ENCODE measurements at regions not wholly inside any gene's neighbourhood (a gene's known extent, or its start where the extent isn't known, plus 50 kb on each side); places are given as distances from the start of the nearest gene placed in this dataset.

DNA sequence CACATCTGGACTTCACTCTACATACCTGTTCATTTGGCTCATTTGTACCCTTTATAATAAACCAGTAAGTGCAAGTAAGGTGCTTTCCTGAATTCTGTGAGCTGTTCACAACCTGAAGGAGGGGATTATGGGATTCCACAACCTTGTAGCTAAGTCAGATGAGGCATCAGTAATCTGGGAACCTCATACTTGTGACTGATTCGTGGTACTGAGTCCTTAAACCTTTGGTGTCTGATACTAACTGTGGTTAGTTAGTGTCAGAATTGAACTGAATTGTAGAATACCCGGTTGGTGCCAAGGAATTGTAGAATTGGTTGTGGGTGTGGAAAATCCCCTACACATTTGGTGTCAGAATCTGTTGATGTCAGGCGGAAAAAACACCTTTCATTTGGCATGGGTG is 83.4 kb downstream of the TMX1 start:
- H3F3A ChIP-seq (replicated peaks; ENCODE audit: low read depth): no peaks in the 10 kb centered on the region
- H3K27me3 Mint-ChIP-seq (ENCODE audit: insufficient read depth, low read depth, poor library complexity): no peaks in the 10 kb centered on the region
- H3K4me3 ChIP-seq: no peak overlapping the region
- H3K79me2 ChIP-seq (replicated peaks; ENCODE audit: insufficient read depth): no peaks in the 10 kb centered on the region
- no peaks in the 10 kb centered on the region for H3K27me3 ChIP-seq (ENCODE audit: insufficient read depth)
- no peak overlapping the region for H3K4me2 ChIP-seq
- DNase-seq (ENCODE audit: low spot score) (no peak), ATAC-seq (no peak)
- no peaks in the 10 kb centered on the region; the same call in 2 of the 3 replicates for H3K9me3 Mint-ChIP-seq
- no peak overlapping the region for H3K27ac Mint-ChIP-seq
- no peak overlapping the region for H3K27ac ChIP-seq (ENCODE audit: low read depth)
- H3K4me1 Mint-ChIP-seq: peaks cover 6% of the 10 kb centered on the region
- H3K4me3 Mint-ChIP-seq: no peak overlapping the region
- no peaks in the 10 kb centered on the region for H4K20me1 ChIP-seq (replicated peaks; ENCODE audit: insufficient read depth)
- no peaks in the 10 kb centered on the region for H3K4me1 ChIP-seq (ENCODE audit: insufficient read depth)
- TF ChIP-seq ZNF114 (CRISPR knock-in tag; IDR thresholded peaks at IDR 0.05) (no peak), STAT1 (IDR thresholded peaks at IDR 0.05; ENCODE audit: unreplicated experiment) (no peak), CREB1 (CRISPR knock-in tag; IDR thresholded peaks at IDR 0.05; ENCODE audit: low read depth) (no peak), ZNF331 (CRISPR knock-in tag; IDR thresholded peaks at IDR 0.05; ENCODE audit: low read depth) (no peak), JUNB (IDR thresholded peaks at IDR 0.05; ENCODE audit: unreplicated experiment) (no peak)
- no peaks in the 10 kb centered on the region for H3K36me3 Mint-ChIP-seq (ENCODE audit: low read depth)
- no peak overlapping the region for H2AFZ ChIP-seq
- H3K36me3 ChIP-seq (ENCODE audit: insufficient read depth): no peaks in the 10 kb centered on the region
- no peaks in the 10 kb centered on the region for H3K9me2 ChIP-seq (ENCODE audit: insufficient read depth)

DNA sequence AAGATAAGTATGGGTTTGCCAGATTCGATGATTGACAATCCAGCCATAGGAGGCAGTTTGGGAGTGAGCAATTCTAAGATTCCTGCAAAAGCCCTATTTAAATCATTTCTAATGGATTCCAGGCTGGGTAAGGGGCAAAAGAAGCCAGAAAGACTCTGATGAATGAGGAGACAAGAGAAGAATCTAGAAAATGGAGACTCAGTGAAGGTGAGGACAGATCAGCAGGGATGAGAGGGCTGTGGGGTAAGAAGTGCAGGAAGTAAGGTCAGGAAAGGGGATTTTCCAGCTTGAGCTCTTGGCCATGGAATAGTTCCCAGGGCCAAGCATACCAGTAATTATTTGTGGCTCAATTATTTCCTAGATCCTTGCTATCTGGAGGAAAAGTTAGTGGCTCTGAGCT is 87.3 kb downstream of the TMX1 start:
- Mint-ChIP-seq H3K27ac (no peak overlapping the region), H3K9me3 (no peaks in the 10 kb centered on the region; the same call in 2 of the 3 replicates), H3K4me3 (no peak overlapping the region), H3K36me3 (ENCODE audit: low read depth) (no peaks in the 10 kb centered on the region), H3K4me1 (peaks cover 11% of the 10 kb centered on the region), H3K27me3 (ENCODE audit: insufficient read depth, low read depth, poor library complexity) (no peaks in the 10 kb centered on the region)
- H4K20me1 ChIP-seq (replicated peaks; ENCODE audit: insufficient read depth): no peaks in the 10 kb centered on the region
- no peaks in the 10 kb centered on the region for H3K27me3 ChIP-seq (ENCODE audit: insufficient read depth)
- H2AFZ ChIP-seq: no peak overlapping the region
- H3K4me1 ChIP-seq (ENCODE audit: insufficient read depth): no peaks in the 10 kb centered on the region
- no peak for DNase-seq (ENCODE audit: low spot score)
- no peak overlapping the region for H3K4me3 ChIP-seq
- no peaks in the 10 kb centered on the region for H3F3A ChIP-seq (replicated peaks; ENCODE audit: low read depth)
- H3K4me2 ChIP-seq: no peak overlapping the region
- H3K36me3 ChIP-seq (ENCODE audit: insufficient read depth): no peaks in the 10 kb centered on the region; the same call in 1 of the 2 replicates
- H3K9me2 ChIP-seq (ENCODE audit: insufficient read depth): no peaks in the 10 kb centered on the region
- no peaks in the 10 kb centered on the region for H3K79me2 ChIP-seq (replicated peaks; ENCODE audit: insufficient read depth)
- no peak overlapping the region for H3K27ac ChIP-seq (ENCODE audit: low read depth)
- no peak for ATAC-seq
- TF ChIP-seq, protein P1, sequence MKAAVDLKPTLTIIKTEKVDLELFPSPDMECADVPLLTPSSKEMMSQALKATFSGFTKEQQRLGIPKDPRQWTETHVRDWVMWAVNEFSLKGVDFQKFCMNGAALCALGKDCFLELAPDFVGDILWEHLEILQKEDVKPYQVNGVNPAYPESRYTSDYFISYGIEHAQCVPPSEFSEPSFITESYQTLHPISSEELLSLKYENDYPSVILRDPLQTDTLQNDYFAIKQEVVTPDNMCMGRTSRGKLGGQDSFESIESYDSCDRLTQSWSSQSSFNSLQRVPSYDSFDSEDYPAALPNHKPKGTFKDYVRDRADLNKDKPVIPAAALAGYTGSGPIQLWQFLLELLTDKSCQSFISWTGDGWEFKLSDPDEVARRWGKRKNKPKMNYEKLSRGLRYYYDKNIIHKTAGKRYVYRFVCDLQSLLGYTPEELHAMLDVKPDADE (IDR thresholded peaks at IDR 0.05): no peak
- TF ChIP-seq, protein P2, sequence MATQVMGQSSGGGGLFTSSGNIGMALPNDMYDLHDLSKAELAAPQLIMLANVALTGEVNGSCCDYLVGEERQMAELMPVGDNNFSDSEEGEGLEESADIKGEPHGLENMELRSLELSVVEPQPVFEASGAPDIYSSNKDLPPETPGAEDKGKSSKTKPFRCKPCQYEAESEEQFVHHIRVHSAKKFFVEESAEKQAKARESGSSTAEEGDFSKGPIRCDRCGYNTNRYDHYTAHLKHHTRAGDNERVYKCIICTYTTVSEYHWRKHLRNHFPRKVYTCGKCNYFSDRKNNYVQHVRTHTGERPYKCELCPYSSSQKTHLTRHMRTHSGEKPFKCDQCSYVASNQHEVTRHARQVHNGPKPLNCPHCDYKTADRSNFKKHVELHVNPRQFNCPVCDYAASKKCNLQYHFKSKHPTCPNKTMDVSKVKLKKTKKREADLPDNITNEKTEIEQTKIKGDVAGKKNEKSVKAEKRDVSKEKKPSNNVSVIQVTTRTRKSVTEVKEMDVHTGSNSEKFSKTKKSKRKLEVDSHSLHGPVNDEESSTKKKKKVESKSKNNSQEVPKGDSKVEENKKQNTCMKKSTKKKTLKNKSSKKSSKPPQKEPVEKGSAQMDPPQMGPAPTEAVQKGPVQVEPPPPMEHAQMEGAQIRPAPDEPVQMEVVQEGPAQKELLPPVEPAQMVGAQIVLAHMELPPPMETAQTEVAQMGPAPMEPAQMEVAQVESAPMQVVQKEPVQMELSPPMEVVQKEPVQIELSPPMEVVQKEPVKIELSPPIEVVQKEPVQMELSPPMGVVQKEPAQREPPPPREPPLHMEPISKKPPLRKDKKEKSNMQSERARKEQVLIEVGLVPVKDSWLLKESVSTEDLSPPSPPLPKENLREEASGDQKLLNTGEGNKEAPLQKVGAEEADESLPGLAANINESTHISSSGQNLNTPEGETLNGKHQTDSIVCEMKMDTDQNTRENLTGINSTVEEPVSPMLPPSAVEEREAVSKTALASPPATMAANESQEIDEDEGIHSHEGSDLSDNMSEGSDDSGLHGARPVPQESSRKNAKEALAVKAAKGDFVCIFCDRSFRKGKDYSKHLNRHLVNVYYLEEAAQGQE (IDR thresholded peaks at IDR 0.05; ENCODE audit: unreplicated experiment): no peak
- TF ChIP-seq ZNF331 (CRISPR knock-in tag; IDR thresholded peaks at IDR 0.05; ENCODE audit: low read depth): no peak
- TF ChIP-seq POLR2AphosphoS5 (IDR thresholded peaks at IDR 0.05; ENCODE audit: low read depth): no peak
- no peak for TF ChIP-seq JUNB (IDR thresholded peaks at IDR 0.05; ENCODE audit: unreplicated experiment)
- TF ChIP-seq, protein P3, sequence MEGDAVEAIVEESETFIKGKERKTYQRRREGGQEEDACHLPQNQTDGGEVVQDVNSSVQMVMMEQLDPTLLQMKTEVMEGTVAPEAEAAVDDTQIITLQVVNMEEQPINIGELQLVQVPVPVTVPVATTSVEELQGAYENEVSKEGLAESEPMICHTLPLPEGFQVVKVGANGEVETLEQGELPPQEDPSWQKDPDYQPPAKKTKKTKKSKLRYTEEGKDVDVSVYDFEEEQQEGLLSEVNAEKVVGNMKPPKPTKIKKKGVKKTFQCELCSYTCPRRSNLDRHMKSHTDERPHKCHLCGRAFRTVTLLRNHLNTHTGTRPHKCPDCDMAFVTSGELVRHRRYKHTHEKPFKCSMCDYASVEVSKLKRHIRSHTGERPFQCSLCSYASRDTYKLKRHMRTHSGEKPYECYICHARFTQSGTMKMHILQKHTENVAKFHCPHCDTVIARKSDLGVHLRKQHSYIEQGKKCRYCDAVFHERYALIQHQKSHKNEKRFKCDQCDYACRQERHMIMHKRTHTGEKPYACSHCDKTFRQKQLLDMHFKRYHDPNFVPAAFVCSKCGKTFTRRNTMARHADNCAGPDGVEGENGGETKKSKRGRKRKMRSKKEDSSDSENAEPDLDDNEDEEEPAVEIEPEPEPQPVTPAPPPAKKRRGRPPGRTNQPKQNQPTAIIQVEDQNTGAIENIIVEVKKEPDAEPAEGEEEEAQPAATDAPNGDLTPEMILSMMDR (conservative IDR thresholded peaks at IDR 0.05; ENCODE audit: low read depth in 2 of 2): no peak
- TF ChIP-seq, protein P4, sequence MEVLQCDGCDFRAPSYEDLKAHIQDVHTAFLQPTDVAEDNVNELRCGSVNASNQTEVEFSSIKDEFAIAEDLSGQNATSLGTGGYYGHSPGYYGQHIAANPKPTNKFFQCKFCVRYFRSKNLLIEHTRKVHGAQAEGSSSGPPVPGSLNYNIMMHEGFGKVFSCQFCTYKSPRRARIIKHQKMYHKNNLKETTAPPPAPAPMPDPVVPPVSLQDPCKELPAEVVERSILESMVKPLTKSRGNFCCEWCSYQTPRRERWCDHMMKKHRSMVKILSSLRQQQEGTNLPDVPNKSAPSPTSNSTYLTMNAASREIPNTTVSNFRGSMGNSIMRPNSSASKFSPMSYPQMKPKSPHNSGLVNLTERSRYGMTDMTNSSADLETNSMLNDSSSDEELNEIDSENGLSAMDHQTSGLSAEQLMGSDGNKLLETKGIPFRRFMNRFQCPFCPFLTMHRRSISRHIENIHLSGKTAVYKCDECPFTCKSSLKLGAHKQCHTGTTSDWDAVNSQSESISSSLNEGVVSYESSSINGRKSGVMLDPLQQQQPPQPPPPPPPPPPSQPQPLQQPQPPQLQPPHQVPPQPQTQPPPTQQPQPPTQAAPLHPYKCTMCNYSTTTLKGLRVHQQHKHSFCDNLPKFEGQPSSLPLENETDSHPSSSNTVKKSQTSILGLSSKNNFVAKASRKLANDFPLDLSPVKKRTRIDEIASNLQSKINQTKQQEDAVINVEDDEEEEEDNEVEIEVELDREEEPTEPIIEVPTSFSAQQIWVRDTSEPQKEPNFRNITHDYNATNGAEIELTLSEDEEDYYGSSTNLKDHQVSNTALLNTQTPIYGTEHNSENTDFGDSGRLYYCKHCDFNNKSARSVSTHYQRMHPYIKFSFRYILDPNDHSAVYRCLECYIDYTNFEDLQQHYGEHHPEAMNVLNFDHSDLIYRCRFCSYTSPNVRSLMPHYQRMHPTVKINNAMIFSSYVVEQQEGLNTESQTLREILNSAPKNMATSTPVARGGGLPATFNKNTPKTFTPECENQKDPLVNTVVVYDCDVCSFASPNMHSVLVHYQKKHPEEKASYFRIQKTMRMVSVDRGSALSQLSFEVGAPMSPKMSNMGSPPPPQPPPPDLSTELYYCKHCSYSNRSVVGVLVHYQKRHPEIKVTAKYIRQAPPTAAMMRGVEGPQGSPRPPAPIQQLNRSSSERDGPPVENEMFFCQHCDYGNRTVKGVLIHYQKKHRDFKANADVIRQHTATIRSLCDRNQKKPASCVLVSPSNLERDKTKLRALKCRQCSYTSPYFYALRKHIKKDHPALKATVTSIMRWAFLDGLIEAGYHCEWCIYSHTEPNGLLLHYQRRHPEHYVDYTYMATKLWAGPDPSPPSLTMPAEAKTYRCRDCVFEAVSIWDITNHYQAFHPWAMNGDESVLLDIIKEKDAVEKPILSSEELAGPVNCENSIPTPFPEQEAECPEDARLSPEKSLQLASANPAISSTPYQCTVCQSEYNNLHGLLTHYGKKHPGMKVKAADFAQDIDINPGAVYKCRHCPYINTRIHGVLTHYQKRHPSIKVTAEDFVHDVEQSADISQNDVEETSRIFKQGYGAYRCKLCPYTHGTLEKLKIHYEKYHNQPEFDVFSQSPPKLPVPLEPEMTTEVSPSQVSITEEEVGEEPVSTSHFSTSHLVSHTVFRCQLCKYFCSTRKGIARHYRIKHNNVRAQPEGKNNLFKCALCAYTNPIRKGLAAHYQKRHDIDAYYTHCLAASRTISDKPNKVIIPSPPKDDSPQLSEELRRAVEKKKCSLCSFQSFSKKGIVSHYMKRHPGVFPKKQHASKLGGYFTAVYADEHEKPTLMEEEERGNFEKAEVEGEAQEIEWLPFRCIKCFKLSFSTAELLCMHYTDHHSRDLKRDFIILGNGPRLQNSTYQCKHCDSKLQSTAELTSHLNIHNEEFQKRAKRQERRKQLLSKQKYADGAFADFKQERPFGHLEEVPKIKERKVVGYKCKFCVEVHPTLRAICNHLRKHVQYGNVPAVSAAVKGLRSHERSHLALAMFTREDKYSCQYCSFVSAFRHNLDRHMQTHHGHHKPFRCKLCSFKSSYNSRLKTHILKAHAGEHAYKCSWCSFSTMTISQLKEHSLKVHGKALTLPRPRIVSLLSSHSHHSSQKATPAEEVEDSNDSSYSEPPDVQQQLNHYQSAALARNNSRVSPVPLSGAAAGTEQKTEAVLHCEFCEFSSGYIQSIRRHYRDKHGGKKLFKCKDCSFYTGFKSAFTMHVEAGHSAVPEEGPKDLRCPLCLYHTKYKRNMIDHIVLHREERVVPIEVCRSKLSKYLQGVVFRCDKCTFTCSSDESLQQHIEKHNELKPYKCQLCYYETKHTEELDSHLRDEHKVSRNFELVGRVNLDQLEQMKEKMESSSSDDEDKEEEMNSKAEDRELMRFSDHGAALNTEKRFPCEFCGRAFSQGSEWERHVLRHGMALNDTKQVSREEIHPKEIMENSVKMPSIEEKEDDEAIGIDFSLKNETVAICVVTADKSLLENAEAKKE (CRISPR knock-in tag; IDR thresholded peaks at IDR 0.05): no peak
